Stomach (tissue), 4 donors: ENCODE measurements at regions not wholly inside any gene's neighbourhood (a gene's known extent, or its start where the extent isn't known, plus 50 kb on each side); places are given as distances from the start of the nearest gene placed in this dataset.

Experiments
- CTCF ChIP-seq, 7 experiments: fragments of 450-650 bp in 4 of 7; fragments of 200-600 bp in 3 of 7; sonication (generic) in 3 of 7; IDR thresholded peaks; one replicate each; pipeline ENCODE4 v1.5.1; 2016 to 2019; ENCODE audit warnings: antibody characterized with exemption in 7 of 7, control low read depth in 2 of 7, mild to moderate bottlenecking in 1 of 7
- EP300 ChIP-seq: sonication (generic); formaldehyde crosslinking; IDR thresholded peaks from one replicate; pipeline ENCODE4 v1.6.1; 2017; ENCODE audit warnings: antibody characterized with exemption
- POLR2AphosphoS5 ChIP-seq, 3 donors: sonication (generic); formaldehyde crosslinking; IDR thresholded peaks; one replicate each; pipeline ENCODE4 v1.6.1; 2016; ENCODE audit warnings: antibody characterized with exemption in 3 of 3

- TF ChIP-seq POLR2AphosphoS5 (IDR thresholded peaks at IDR 0.05) (no peak), CTCF (IDR thresholded peaks at IDR 0.05) (no peak), EP300 (no peak)
These were observed 466.3 kb downstream of the DOK5 start for GRCh38 chr20:54941666-54942065.
